Kidney epithelial cell (primary cell): ENCODE measurements at regions not wholly inside any gene's neighbourhood (a gene's known extent, or its start where the extent isn't known, plus 50 kb on each side); places are given as distances from the start of the nearest gene placed in this dataset.

ENCODE experiments used
- DNase-seq: peaks from one replicate; pipeline ENCODE4 v3.0.0-alpha.2; 2010; ENCODE audit warnings: low read depth
- H3K27me3 ChIP-seq: 2 replicates; pipeline ENCODE4 v1.6.0; 2011; ENCODE audit warnings: low read length; ENCODE audit not compliant: control insufficient read depth, insufficient read depth
- H3K36me3 ChIP-seq: 2 replicates; pipeline ENCODE4 v1.5.1; 2011; ENCODE audit warnings: low read length; ENCODE audit not compliant: control insufficient read depth, insufficient read depth
- H3K4me3 ChIP-seq: 2 replicates; pipeline ENCODE4 v1.5.1; 2011; ENCODE audit warnings: low read depth, mild to moderate bottlenecking, control low read depth, low read length
- CTCF ChIP-seq: IDR thresholded peaks from 2 replicates; pipeline ENCODE4 v1.5.1; 2011; ENCODE audit warnings: mild to moderate bottlenecking, moderate library complexity, low read length, control low read depth, inconsistent platforms; ENCODE audit not compliant: insufficient read depth, poor library complexity, severe bottlenecking

- peak; percentile 25 for TF ChIP-seq CTCF
- Histone ChIP-seq H3K27me3 (no peaks in the 10 kb centered on the region), H3K36me3 (no peaks in the 10 kb centered on the region), H3K4me3 (no peak overlapping the region)
- peak; percentile 99 for DNase-seq
These were observed 167.5 kb upstream of the PRICKLE1 start for GRCh38 chr12:42756841-42757623.

GRCh38 chr12:42750356-42750755 lies 160.8 kb upstream of the PRICKLE1 start:
- no peaks in the 10 kb centered on the region for H3K36me3 ChIP-seq
- no peak overlapping the region for H3K4me3 ChIP-seq
- no peak for DNase-seq
- H3K27me3 ChIP-seq, result no peaks in the 10 kb centered on the region
- no peak for TF ChIP-seq CTCF

GRCh38 chr12:42749239-42749638 lies 159.7 kb upstream of the PRICKLE1 start:
- Histone ChIP-seq H3K27me3 (no peaks in the 10 kb centered on the region), H3K4me3 (no peak overlapping the region), H3K36me3 (no peaks in the 10 kb centered on the region)
- no peak for DNase-seq
- TF ChIP-seq CTCF, result no peak

GRCh38 chr12:42744539-42745182 lies 155.1 kb upstream of the PRICKLE1 start:
- no peak for DNase-seq
- Histone ChIP-seq H3K4me3 (no peak overlapping the region), H3K27me3 (no peaks in the 10 kb centered on the region), H3K36me3 (no peaks in the 10 kb centered on the region)
- TF ChIP-seq CTCF, result no peak

GRCh38 chr12:42742716-42743115 lies 153.2 kb upstream of the PRICKLE1 start:
- no peaks in the 10 kb centered on the region for H3K27me3 ChIP-seq
- TF ChIP-seq CTCF, result no peak
- no peak for DNase-seq
- H3K36me3 ChIP-seq, result no peaks in the 10 kb centered on the region
- no peak overlapping the region for H3K4me3 ChIP-seq
